ENCODE measurements at regions not wholly inside any gene's neighbourhood (a gene's known extent, or its start where the extent isn't known, plus 50 kb on each side); places are given as distances from the start of the nearest gene placed in this dataset.
"Not testable (repeated sequence)": the region's sequence is repeated elsewhere in the genome, so short reads cannot be mapped to it uniquely, and the experiment has no call there.

GRCh38 chr2:33924586-33925169 is 325.6 kb upstream of the FAM98A start:
- no peak for DNase-seq (ENCODE audit: low spot score)
- no peak for TF ChIP-seq CTCF (IDR thresholded peaks at IDR 0.05)
- H3K27ac ChIP-seq, result no peak overlapping the region
- H3K4me3 ChIP-seq, result no peak overlapping the region

GRCh38 chr2:33917252-33917651 is 318.2 kb upstream of the FAM98A start:
- TF ChIP-seq CTCF (IDR thresholded peaks at IDR 0.05), result no peak
- DNase-seq (ENCODE audit: low spot score), result no peak
- H3K27ac ChIP-seq, result no peak overlapping the region
- H3K4me3 ChIP-seq, result no peak overlapping the region

- no peak for TF ChIP-seq CTCF (IDR thresholded peaks at IDR 0.05)
- H3K27ac ChIP-seq, result no peak overlapping the region
- H3K4me3 ChIP-seq, result no peak overlapping the region
- DNase-seq (ENCODE audit: low spot score), result no peak
Observed at GRCh38 chr2:33913071-33913616, 314.0 kb upstream of the FAM98A start.

GRCh38 chr2:33911327-33911726 is 312.2 kb upstream of the FAM98A start:
- no peak for TF ChIP-seq CTCF (IDR thresholded peaks at IDR 0.05)
- DNase-seq (ENCODE audit: low spot score), result no peak
- Histone ChIP-seq H3K4me3 (no peak overlapping the region), H3K27ac (no peak overlapping the region)

- no peak for TF ChIP-seq CTCF (IDR thresholded peaks at IDR 0.05)
- DNase-seq (ENCODE audit: low spot score), result no peak
- H3K4me3 ChIP-seq, result no peak overlapping the region
Observed at GRCh38 chr2:33909945-33910695, 311.0 kb upstream of the FAM98A start.

GRCh38 chr2:33907866-33908265 is 308.8 kb upstream of the FAM98A start:
- TF ChIP-seq CTCF (IDR thresholded peaks at IDR 0.05), result no peak
- no peak overlapping the region for H3K4me3 ChIP-seq
- H3K27ac ChIP-seq, result no peak overlapping the region
- no peak for DNase-seq (ENCODE audit: low spot score)

More at GRCh38 chr2:33909945-33910695, 311.0 kb upstream of the FAM98A start:
- no peak overlapping the region for H3K27ac ChIP-seq

- H3K4me3 ChIP-seq; H3K27ac ChIP-seq; DNase-seq (ENCODE audit: low spot score): not testable (repeated sequence)
Observed at GRCh38 chr2:33906129-33906528, 307.0 kb upstream of the FAM98A start.
